Occipital lobe (tissue), 1 donor: ENCODE measurements at regions not wholly inside any gene's neighbourhood (a gene's known extent, or its start where the extent isn't known, plus 50 kb on each side); places are given as distances from the start of the nearest gene placed in this dataset.
A peak's percentile ranks its signal among the peaks of the same experiment; 100 is the strongest.
"Not testable (repeated sequence)": the region's sequence is repeated elsewhere in the genome, so short reads cannot be mapped to it uniquely, and the experiment has no call there.

Experiments
- DNase-seq: peaks from one replicate; lab custom pipeline; 2025; lab: John Stamatoyannopoulos, UW

DNA sequence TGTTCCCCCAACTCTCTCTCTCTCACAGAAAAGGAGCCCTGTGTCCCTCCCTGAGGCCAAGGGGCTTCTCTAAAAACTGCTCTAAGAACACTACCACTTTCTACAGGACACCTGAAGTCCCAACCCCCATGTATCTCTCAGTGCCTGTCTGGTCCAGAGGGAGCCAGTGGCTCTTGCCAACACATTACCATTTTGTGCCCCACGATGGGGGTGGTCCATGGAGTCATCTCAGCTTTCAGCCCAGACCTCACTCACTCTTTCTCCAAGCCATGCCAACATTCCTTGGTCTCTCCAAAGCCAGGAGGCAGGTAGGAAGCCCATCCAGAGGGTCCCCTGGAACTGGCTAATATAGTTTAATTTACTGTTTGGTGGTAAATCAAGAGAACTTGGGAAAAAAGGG lies 962.1 kb upstream of the DEFB115 start:
- DNase-seq, result not testable (repeated sequence)

DNA sequence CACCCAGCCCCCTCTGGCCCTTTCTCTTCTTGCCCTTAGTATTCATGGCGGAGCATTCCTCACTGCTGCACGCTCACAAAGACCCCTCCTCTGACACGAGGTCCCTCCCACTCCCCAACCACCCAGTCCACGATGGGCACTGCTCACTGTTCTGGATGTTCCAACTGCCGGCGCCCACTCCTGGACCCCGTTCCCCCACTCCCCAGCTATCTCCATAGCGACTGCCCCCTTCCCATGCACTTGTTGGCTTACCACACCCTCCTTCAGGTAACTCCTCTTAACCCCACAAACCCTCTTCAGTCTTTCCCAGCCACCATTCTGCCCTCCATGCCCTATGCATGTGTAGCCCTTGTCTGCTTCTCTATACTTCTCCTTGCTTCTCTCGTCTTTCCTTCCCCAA lies 961.5 kb upstream of the DEFB115 start:
- not testable (repeated sequence) for DNase-seq

GRCh38 chr20:30297878-30298595 lies 959.4 kb upstream of the DEFB115 start:
- not testable (repeated sequence) for DNase-seq

- DNase-seq, result not testable (repeated sequence)
Observed at GRCh38 chr20:30300220-30300642, 957.2 kb upstream of the DEFB115 start.

- DNase-seq, result not testable (repeated sequence)
Observed at GRCh38 chr20:30302786-30303185, 954.7 kb upstream of the DEFB115 start.

- DNase-seq, result not testable (repeated sequence)
Observed at GRCh38 chr20:30309938-30310337, 947.5 kb upstream of the DEFB115 start.

DNA sequence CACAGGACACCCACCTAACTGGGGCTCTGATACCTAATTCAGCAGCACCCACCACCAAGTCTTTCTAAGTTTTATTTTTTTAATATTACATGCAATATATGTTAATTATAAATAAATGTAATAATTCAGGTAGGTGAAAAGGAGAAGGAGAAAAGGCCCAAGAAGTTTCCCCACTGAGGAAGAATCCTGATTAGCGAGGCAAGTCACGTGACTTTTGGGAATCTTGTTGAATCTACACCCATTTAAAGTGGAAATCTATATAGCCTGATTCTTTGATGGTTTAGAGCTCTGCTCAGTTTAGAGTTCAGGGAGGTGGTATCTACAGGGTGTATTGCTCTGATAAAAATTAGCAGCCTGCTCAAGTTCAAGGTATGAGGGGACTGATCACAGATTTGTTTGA lies 947.1 kb upstream of the DEFB115 start:
- DNase-seq, result not testable (repeated sequence)

GRCh38 chr20:30312220-30312619 lies 945.2 kb upstream of the DEFB115 start:
- not testable (repeated sequence) for DNase-seq

DNA sequence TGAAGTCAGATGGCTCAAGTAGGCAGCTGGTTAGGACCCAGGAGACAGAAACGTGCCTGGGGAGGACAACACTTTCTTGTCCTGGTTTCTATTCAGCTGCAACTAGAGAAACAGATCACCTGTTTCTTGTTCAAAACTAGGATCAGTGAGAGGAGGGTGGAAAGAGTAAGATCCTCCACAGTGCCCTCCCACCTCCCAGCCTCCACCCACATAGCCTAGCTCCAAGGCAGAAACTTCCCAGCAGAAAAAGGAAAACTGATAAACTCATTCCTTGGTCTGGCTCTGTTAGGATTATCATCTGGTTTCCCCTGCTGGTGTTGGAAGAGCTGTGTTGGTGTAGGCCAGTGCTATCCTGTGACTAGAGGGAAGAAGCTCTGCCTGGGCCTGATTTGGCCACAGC lies 943.8 kb upstream of the DEFB115 start:
- not testable (repeated sequence) for DNase-seq

GRCh38 chr20:30316063-30316462 lies 941.4 kb upstream of the DEFB115 start:
- peak; percentile 33 for DNase-seq

DNA sequence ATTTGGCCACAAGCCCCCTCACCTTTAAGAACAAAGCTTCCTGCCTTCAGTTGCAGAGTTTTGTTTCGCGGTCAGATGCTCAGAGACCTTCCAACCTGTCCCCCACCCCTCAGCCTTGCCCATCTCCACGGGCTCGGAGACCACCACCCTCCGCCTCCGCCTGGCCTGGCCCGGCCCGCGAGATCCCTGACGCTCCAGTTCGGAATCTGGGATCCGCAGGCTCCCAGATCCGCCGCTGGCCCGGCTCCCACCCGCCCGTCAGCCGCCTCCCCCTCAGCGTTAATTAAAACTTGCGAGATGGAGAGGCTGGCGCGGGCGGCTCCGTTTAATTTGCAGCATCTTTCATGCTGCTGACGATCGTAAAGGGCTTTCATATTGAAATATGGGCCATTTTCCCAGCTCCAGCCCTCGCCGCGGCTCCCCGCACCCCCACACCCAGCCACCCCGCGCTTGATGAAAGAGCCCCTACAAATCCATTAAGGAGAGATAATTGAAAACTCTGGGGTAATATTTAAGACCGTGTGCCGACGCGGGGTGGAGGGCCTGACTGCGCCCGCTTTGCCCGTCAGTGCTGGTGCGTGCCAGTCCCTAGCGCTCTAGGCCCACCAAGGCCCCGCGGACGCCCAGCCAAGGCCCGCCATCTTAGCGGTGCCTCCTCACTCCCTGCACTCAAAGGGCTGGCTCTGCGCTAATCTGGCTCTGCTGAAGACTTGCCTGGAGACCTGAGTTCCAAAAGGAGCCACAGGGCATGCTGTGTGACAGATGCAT lies 940.7 kb upstream of the DEFB115 start:
- not testable (repeated sequence) for DNase-seq

GRCh38 chr20:30333744-30334143 lies 923.7 kb upstream of the DEFB115 start:
- not testable (repeated sequence) for DNase-seq

DNA sequence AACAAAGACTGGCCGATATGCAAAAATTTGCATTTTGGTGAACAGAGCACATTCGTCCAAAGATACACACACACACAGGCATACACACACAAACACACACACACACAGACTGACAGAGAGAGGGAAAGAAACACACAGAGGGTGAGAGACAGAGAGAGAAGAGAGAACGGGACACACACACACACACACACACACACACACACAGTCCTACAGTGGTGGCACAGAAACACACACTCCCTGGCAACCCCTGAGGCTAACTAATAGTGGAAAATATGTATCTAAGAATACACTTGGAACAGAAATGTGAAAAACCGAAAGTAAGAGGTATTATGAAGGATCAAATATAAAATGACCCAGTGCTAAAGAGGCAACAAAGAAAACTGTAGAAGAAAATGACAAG lies 919.9 kb upstream of the DEFB115 start:
- not testable (repeated sequence) for DNase-seq

DNA sequence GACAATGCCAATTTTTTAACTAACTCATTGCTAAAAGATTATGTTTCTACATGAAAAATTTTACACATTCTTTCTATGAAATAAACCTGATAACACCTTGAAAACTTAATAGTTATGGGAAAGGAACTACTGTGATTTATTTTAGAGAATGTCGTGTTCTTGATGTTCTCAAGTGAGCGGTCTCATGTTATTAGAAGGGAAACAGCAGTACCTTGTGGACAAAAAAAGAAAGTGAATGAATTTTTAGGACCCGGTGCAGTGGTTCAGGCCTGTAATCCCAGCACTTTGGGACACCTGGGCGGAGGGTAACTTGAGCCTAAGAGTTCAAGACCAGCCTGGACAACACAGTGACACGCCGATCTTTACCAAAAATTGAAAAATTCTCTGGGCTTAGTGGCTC lies 908.5 kb upstream of the DEFB115 start:
- not testable (repeated sequence) for DNase-seq

DNA sequence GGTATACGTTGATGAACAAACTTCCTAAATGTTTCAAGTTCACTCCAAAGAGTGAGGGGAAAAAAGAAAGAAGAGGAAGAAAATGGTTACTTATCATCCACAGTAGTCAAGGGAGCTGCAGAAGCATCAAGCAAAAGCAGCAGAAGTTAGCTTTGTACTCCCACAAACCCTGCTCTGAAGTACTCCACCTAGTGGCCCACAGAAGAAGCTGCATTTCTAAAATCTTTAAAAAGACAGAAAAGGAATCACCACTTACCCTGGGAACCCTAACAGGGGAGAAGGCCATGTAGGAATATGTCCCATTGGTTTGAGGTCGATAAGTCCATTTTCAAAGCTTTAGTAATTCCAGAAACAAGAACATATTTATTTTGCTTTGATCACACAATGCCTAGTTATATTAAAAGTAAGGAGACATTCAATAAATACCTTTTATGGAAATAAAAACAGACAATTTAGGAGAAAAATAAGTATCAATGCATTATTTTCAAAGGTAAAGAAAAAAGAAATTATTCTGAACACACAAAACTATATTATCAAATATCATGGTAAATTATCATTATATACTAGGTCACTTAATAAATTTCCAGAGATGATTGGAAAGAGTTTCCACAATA lies 900.5 kb upstream of the DEFB115 start:
- DNase-seq, result not testable (repeated sequence)

DNA sequence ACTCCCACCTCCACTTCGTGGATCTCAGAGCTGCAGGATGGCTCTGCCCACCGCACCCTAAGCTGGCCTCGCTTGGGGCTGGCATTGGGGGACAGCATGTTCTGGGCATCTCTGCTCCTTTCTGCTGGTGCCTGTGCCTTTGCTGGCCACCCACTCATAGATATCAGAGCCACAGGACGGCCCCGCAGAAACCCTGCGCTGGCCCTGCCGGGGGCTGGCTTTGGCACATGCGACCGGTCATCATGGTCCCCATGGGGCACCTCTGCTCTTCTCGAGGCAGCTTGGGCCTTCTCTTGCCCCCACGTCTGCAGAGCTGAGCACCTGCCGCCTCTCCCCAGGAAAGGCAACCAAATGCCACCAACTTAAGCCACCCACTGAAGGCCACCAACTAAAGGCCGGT lies 895.7 kb upstream of the DEFB115 start:
- DNase-seq, result not testable (repeated sequence)

DNA sequence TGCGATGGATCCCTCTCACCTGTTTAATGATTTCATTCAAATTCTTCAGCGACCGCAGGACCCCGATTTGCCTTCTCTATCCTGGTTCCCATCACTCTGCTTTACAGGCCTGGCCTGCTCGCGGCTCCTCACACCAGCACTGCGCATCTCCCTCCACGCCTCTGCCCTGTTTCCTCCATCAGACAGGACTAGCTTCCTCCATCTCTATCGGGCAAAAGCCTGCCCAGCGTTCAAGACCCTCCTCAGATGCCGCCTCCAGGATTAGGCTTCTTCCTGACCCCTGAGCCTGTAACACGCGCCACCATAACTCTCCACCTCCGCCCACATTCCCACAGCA lies 881.1 kb upstream of the DEFB115 start:
- DNase-seq, result not testable (repeated sequence)

GRCh38 chr20:30376767-30377658 lies 880.5 kb upstream of the DEFB115 start:
- DNase-seq, result peak; percentile 87

DNA sequence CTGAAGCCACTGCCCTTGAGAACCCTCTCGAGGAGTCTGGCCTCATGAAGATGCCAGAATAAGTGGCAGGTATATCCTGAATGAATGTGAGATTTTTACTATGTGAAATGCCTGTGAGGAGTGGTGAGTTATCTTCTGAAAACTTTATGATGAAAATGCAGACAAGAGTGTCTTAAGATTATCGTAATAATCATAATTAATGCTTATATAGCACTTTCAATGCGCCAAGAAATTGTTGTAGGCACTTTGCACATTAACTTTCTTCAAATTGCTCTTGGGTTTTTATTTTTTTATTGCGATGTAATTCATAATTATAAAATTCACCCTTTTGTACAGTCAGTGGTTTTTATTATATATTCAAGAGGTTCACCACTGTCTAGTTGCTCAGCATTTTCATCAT lies 879.1 kb upstream of the DEFB115 start:
- not testable (repeated sequence) for DNase-seq

DNA sequence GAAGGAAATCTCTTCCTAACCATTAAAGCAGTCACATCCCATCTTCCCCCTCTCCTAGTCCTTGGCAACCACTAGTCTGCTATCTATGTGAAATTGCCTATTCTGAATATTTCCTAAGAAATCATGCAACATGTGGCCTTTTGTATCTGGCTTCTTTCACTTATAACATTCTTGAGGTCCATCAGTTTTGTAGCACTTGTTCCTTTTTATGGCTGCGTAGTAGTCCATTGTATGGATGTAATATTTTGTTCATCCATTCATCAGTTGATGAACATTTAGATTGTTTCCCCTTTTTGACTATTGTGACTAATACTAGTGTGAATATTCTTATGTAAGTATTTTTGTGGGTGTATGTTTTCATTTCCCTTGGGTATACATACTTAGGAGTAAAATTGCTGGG lies 878.7 kb upstream of the DEFB115 start:
- not testable (repeated sequence) for DNase-seq

DNA sequence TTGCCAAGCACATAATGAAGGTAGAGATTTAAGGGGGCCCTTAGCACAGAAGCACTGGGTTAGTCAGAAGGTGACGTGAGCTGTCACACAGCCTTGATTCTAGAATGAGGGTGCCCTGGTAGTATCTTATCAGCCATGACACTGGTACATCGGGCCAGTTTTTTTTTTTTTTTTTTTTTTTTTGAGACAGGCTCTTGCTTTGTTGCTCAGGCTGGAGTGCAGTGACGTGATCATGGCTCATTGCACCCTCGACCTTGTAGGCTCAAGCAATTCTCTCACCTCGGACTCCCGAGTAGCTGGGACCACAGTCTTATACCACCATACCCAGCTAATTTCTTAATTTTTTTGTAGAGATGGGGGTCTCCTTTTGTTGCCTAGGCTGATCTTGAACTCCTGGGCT lies 872.6 kb upstream of the DEFB115 start:
- DNase-seq, result not testable (repeated sequence)
